ENCODE measurements at regions not wholly inside any gene's neighbourhood (a gene's known extent, or its start where the extent isn't known, plus 50 kb on each side); places are given as distances from the start of the nearest gene placed in this dataset.

DNA sequence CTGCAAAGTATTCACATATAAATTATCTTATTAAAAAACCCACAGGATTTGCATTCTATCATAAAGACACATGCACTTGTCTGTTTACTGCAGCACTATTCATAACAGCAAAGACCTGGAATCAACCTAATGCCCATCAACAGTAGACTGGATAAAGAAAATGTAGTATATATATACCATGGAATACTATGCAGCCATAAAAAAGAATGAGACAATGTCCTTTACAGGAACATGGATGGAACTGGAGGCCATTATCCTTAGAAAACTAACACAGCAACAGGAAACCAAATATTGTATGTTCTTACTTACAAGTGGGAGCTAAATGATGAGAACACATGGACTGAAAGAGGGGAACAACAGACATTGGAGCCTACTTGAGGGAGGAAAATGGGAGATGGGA is 97.0 kb downstream of the FAM217A start:
- TF ChIP-seq, protein P1, sequence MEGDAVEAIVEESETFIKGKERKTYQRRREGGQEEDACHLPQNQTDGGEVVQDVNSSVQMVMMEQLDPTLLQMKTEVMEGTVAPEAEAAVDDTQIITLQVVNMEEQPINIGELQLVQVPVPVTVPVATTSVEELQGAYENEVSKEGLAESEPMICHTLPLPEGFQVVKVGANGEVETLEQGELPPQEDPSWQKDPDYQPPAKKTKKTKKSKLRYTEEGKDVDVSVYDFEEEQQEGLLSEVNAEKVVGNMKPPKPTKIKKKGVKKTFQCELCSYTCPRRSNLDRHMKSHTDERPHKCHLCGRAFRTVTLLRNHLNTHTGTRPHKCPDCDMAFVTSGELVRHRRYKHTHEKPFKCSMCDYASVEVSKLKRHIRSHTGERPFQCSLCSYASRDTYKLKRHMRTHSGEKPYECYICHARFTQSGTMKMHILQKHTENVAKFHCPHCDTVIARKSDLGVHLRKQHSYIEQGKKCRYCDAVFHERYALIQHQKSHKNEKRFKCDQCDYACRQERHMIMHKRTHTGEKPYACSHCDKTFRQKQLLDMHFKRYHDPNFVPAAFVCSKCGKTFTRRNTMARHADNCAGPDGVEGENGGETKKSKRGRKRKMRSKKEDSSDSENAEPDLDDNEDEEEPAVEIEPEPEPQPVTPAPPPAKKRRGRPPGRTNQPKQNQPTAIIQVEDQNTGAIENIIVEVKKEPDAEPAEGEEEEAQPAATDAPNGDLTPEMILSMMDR (IDR thresholded peaks at IDR 0.05) = no peak
- TF ChIP-seq POLR2A (IDR thresholded peaks at IDR 0.05) = no peak
